Body of pancreas (tissue), 4 donors: ENCODE measurements at regions not wholly inside any gene's neighbourhood (a gene's known extent, or its start where the extent isn't known, plus 50 kb on each side); places are given as distances from the start of the nearest gene placed in this dataset.

Experiments
- CTCF ChIP-seq, 7 experiments: fragments of 450-650 bp in 4 of 7; fragments of 200-600 bp in 3 of 7; sonication (generic) in 3 of 7; IDR thresholded peaks; one replicate each; pipeline ENCODE4 v1.5.1; 2016 to 2019; ENCODE audit warnings: antibody characterized with exemption in 7 of 7
- POLR2A ChIP-seq, 3 donors: fragments of 450-650 bp; IDR thresholded peaks; one replicate each; pipeline ENCODE4 v1.6.1; 2016; ENCODE audit warnings: antibody characterized with exemption in 3 of 3, mild to moderate bottlenecking in 2 of 3

DNA sequence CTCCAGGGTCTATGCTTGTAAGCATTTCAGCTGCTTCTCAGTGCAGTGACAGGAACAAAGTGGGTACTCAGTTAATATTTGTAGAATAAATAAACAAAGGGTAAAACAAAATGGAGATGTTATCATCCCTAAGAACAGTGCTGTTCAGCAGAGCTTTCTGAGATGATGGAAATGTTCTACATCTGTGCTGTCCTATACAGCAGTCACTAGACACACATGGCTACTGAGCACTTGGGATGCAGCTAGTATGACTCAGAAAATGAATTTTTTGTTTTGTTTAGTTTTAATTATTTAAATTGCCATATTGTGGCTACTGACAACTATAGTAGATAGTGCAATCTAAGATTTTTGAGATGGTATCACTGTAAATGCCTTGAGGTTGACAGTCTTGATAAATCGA lies 283.8 kb upstream of the ADAMTS9 start:
- TF ChIP-seq CTCF (IDR thresholded peaks at IDR 0.05) (no peak), POLR2A (IDR thresholded peaks at IDR 0.05) (no peak)
